ENCODE measurements at regions not wholly inside any gene's neighbourhood (a gene's known extent, or its start where the extent isn't known, plus 50 kb on each side); places are given as distances from the start of the nearest gene placed in this dataset.

DNA sequence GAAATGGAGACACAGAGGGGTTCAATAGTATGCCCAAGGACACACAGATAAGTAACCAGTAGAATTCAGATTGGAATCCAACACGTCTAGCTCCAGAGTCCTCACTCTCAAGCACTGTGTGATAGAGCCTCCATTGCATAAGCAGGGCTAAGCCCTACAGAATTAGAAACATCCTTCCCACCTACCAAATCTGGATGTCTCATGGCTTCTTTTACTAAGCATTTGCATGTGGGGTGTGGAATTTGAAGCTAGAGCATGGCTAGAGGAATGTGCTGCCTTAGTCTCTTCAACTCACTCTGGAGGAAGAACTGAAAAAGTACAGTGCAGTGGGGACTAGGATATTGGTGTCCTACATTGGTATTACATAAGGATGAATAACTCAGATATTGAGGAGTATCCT lies 119.4 kb downstream of the MFAP3L start:
- 0% methylated on average over 1 of the region's 1 CpG for WGBS (ENCODE audit: insufficient coverage, insufficient replicate concordance, low lambda C conversion rate, missing lambda C conversion rate)
- no peaks in the 10 kb centered on the region for H4K20me1 ChIP-seq (ENCODE audit: control insufficient read depth, insufficient read depth)
- ATAC-seq (no peak), FAIRE-seq (no peak), DNase-seq (ENCODE audit: low read depth, low spot score) (no peak)
- no peak overlapping the region for H3K27ac ChIP-seq (ENCODE audit: control insufficient read depth, insufficient read depth)
- ChIA-PET CTCF (no interaction called here), POLR2A (interaction anchor here (0.7 kb wide), 1 partner anchor 160 kb away, joined by 3 read pairs; no protein-coding TSS in a partner anchor), SMC1A (ENCODE audit: uncharacterized antibody, unreplicated experiment) (no interaction called here), RAD21 (ENCODE audit: unreplicated experiment) (no interaction called here)
- H3K4me3 ChIP-seq, result no peak overlapping the region
- H3K79me2 ChIP-seq (ENCODE audit: control insufficient read depth, insufficient read depth, low read length), result no peaks in the 10 kb centered on the region
- no TSS peak for BruUV-seq (replicated peaks)
- intact Hi-C loops (cut with micrococcal nuclease; ENCODE audit: unreplicated experiment) (no loop called here), in situ Hi-C loops (cut with MboI) (no loop called here)
- no peaks in the 10 kb centered on the region for H3K9me3 ChIP-seq (replicated peaks; ENCODE audit: control insufficient read depth, insufficient read depth, low read length)
- H2AFZ ChIP-seq (ENCODE audit: control insufficient read depth, low read depth, low read length), result no peak overlapping the region
- H3K4me2 ChIP-seq (ENCODE audit: control insufficient read depth, insufficient read depth), result no peak overlapping the region
- H3K27me3 ChIP-seq (replicated peaks in 1 of 2; ENCODE audit: control insufficient read depth in 2 of 2, insufficient read depth in 2 of 2, low read length in 1 of 2), result no peaks in the 10 kb centered on the region
- H3K36me3 ChIP-seq (ENCODE audit: control insufficient read depth in 2 of 2, insufficient read depth in 2 of 2, low read length in 1 of 2), result no peaks in the 10 kb centered on the region
- H3K9ac ChIP-seq (ENCODE audit: control insufficient read depth, insufficient read depth, low read length), result no peak overlapping the region
- no peaks in the 10 kb centered on the region for H3K4me1 ChIP-seq (ENCODE audit: control insufficient read depth, insufficient read depth, low read length)
- TF ChIP-seq ZNF207 (IDR thresholded peaks at IDR 0.05; ENCODE audit: borderline replicate concordance) (no peak), BCL3 (IDR thresholded peaks at IDR 0.05; ENCODE audit: borderline replicate concordance, insufficient read depth, low read depth, low read length, poor library complexity, severe bottlenecking) (no peak), POLR2AphosphoS5 (IDR thresholded peaks at IDR 0.05; ENCODE audit: low read length) (no peak), NR2C1 (IDR thresholded peaks at IDR 0.05) (no peak), EP300 (IDR thresholded peaks at IDR 0.05; ENCODE audit: borderline replicate concordance in 1 of 2, control insufficient read depth in 1 of 2, low read depth in 2 of 2, low read length in 2 of 2) (no peak), PAX8 (IDR thresholded peaks at IDR 0.05) (no peak), E4F1 (IDR thresholded peaks at IDR 0.05; ENCODE audit: borderline replicate concordance, partially characterized antibody) (no peak), TAF1 (IDR thresholded peaks at IDR 0.05; ENCODE audit: borderline replicate concordance, low read depth, low read length) (no peak), BMI1 (IDR thresholded peaks at IDR 0.05; ENCODE audit: borderline replicate concordance) (no peak), SREBF2 (IDR thresholded peaks at IDR 0.05; ENCODE audit: low read length) (no peak), LARP7 (IDR thresholded peaks at IDR 0.05) (no peak), REST (IDR thresholded peaks at IDR 0.05; ENCODE audit: low read depth, low read length) (no peak)
- TF ChIP-seq, protein P1, sequence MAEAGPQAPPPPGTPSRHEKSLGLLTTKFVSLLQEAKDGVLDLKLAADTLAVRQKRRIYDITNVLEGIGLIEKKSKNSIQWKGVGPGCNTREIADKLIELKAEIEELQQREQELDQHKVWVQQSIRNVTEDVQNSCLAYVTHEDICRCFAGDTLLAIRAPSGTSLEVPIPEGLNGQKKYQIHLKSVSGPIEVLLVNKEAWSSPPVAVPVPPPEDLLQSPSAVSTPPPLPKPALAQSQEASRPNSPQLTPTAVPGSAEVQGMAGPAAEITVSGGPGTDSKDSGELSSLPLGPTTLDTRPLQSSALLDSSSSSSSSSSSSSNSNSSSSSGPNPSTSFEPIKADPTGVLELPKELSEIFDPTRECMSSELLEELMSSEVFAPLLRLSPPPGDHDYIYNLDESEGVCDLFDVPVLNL (IDR thresholded peaks at IDR 0.05; ENCODE audit: low read depth, low read length), result no peak
- TF ChIP-seq, protein P2, sequence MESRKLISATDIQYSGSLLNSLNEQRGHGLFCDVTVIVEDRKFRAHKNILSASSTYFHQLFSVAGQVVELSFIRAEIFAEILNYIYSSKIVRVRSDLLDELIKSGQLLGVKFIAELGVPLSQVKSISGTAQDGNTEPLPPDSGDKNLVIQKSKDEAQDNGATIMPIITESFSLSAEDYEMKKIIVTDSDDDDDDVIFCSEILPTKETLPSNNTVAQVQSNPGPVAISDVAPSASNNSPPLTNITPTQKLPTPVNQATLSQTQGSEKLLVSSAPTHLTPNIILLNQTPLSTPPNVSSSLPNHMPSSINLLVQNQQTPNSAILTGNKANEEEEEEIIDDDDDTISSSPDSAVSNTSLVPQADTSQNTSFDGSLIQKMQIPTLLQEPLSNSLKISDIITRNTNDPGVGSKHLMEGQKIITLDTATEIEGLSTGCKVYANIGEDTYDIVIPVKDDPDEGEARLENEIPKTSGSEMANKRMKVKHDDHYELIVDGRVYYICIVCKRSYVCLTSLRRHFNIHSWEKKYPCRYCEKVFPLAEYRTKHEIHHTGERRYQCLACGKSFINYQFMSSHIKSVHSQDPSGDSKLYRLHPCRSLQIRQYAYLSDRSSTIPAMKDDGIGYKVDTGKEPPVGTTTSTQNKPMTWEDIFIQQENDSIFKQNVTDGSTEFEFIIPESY (IDR thresholded peaks at IDR 0.05), result no peak

Data from GM12878 (cell line).